ENCODE measurements at regions not wholly inside any gene's neighbourhood (a gene's known extent, or its start where the extent isn't known, plus 50 kb on each side); places are given as distances from the start of the nearest gene placed in this dataset.

GRCh38 chr4:176902710-176903323 lies 110.1 kb upstream of the VEGFC start:
- DNase-seq = no peak

DNA sequence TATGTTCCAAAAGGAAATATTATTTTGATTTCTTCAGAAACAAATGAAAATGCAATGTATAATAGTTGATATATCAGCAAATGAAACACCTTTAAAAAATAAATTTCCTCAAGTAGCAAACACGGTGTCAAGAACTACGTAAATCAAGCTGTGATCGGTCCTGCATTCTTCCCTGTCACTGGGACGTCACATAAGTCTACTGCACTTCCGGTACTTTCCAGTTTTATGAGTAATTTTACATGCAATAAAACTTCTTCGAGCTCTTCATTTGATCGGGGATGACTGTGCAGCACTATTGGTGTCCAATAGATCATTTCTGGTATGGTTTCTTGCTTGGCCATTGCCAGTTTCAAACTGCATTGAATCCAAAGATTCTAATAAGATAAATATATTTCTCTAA lies 114.0 kb upstream of the VEGFC start:
- no peak for DNase-seq

DNA sequence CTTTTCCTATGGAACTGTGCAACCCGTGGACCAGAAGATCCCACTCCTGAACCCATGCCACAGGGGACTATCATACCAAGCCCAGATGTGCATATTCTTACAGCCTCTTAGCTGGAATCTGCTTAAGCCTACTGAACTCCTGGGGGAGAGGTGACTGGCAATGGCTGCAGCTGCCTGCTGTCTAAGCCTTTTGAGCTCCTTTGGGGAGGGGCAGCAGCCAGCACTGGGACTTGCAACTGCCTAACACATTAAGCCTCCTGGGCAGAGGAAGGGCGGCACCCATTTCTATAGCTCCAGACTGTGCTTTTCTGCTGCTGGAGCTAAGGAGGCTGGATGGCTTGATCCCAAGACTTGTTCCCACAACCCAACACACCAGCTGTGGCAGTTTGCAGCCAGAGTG lies 117.9 kb upstream of the VEGFC start:
- DNase-seq = no peak

DNA sequence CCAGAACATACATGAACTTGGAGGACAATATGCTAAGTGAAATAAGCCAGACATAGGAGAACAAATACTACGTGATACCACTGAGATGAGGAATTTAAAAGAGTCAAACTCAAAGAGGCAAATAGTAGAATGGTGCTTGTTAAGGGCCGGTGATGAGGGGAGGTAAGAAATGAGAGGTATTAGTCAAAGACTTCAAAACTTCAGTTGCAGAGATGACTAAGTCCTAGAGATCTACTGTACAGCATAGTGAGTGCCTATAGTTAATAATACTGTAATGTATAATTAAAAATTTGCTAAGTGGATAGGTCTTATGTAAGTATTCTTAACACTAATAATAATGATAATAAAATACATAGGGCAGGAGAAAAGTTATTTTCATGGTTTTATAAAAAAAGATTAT lies 126.9 kb upstream of the VEGFC start:
- no peak for DNase-seq

DNA sequence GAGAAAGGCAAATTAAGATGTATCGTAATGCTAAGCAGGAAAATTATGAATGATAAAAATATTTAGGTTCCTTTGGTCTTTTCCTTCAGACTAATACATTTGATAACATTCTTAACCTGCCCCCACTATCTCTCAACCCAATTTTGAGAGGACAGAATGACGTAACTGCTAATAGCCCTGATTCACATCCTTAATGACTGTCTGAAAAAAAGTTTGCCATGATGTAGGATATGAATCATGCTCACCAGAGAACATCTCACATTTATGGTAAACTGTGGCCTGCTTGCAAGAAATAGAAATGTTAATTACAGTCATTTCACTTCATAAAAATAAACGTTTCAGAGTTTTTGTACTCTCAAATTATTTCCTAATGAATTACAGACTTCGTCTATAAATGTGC lies 128.0 kb upstream of the VEGFC start:
- DNase-seq = no peak

DNA sequence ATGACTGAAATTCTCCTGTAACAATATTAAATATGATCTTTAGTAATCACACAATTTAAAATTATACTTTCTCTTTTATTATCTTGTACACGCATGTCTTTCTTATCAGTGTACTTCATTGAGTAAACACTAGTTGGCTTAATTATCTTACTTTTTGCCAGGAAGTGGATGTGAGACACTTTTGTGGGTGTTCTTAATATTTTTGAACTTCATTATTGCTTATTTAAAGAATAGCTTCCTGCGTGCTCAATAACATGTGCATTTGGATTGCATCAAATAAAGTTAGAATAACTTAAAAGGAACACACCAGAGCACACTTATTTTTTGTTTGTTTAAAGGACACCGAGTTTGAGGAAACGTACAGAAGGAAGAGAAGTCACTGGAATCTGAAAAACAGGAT lies 128.5 kb upstream of the VEGFC start:
- no peak for DNase-seq

GRCh38 chr4:176924238-176924637 lies 131.5 kb upstream of the VEGFC start:
- DNase-seq = no peak

- no peak for DNase-seq
Measured at GRCh38 chr4:176925962-176926361, 133.2 kb upstream of the VEGFC start.

DNA sequence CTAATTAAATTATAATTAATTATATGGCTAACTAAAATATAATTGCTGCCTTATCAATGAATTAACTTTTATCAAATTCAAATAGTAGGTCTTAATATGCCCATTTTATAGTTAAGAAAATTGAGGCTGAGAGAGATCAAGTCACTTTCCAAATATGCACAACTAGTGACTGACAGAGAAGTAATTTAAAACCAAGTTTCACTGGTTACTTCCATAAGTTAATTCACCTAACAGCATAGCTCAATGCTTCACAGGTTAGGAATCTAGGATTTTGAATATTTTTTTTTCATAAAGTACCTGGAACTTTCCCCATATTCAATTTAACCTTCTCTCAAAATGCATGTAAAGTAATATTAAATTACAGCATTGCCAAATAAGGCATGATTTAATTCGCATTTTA lies 134.4 kb upstream of the VEGFC start:
- DNase-seq = no peak

GRCh38 chr4:176927664-176928063 lies 134.9 kb upstream of the VEGFC start:
- no peak for DNase-seq

GRCh38 chr4:176939445-176939844 lies 146.7 kb upstream of the VEGFC start:
- no peak for DNase-seq

GRCh38 chr4:176945334-176945733 lies 152.6 kb upstream of the VEGFC start:
- DNase-seq = no peak

DNA sequence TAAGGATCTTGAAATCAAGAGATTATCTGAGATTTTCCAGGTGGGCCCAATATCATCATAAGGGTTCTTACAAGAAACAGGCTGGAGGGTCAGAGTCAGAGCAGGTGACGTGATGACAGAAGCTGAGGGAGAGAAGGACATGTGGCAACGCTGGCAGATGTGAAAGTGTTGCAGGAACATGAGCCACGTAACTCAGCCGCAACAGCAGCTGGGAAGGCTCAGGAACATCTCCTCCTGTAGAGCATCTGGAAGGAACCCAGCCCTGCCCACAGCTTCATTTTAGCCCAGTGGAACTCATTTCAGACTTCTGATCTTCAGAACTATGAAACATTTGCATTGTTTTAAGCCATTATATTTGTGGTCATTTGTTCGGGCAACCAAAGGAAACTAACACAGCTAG lies 156.3 kb upstream of the VEGFC start:
- DNase-seq = no peak

- no peak for DNase-seq
Measured at GRCh38 chr4:176953021-176953420, 160.3 kb upstream of the VEGFC start.

- DNase-seq = no peak
Measured at GRCh38 chr4:176957353-176958118, 164.8 kb upstream of the VEGFC start.

GRCh38 chr4:176959980-176960379 lies 167.3 kb upstream of the VEGFC start:
- no peak for DNase-seq

- no peak for DNase-seq
Measured at GRCh38 chr4:176963121-176963520, 170.4 kb upstream of the VEGFC start.

- no peak for DNase-seq
Measured at GRCh38 chr4:176964116-176964691, 171.5 kb upstream of the VEGFC start.

DNA sequence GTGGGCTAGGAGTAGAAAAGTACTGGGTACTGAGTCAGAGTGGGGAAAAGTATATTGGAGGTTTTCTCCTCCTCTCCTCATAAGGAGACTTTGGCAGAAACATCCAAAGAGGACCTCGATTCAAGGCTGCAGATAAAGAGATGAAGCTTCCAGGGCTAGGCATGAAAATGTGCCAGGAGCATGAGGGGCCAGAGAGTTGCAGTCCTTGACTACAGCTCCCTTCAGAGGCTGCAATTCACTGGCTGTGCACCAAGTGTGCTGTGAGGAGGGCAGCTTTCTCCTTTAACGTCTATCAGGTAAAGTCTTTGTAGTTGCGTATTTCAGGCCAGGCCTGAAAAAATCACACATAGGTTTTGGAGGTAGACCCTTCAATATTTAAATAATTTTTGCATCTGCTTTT lies 174.9 kb upstream of the VEGFC start:
- DNase-seq = no peak

DNA sequence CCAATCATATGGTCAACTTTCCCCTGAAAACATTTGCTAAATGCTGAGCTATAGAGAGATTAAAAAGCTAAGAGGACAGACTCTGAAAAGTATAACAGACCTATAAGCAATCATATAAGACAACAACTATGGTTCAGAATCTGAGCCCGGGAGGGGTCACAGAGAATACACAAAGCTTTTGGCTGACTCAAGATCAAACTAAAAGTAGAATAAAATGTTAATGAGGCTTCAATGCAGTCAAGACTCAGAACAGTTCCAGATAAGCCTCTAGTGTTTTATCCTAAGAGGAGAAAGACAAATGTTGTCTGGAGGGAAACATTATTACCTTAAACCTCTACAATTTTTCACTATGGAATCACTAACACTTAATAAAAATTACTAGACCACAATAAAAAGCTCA lies 175.4 kb upstream of the VEGFC start:
- no peak for DNase-seq

DNA sequence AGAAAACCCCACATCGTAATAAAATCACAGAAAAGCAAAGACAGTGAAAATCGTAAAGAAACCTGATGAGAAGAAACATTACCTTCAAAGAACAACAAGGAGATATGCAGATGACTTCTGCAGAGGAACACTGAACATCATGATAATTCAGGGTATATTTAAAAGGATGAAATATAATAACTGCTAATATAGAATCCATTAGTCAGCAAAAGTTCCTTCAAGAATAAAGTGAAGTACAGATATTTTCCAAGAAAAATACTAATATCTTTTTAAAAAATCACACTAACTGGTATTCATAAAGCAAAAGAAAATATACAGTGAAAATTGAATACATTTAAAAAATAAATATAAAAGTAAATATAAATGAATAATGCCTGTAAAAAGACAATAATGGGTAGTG lies 176.3 kb upstream of the VEGFC start:
- DNase-seq = no peak

DNA sequence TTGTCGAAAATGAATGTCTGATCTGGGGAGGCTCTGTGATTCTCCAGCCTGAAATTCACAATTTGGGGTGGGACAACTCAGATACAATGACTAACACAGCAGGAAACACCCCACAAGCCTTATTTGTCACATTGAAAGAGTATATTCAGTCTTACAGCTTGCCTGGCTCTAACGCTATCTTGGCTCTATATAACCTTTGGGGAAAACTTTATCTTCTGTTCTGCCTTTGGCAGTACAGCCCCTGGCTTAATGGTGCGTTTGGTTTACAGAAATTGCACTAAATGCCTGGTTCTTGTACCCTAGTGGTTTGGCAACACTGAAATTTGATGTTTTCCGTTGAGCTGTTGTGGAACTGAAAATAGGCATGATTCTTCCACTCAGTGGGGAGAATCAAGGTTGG lies 178.1 kb upstream of the VEGFC start:
- no peak for DNase-seq

- no peak for DNase-seq
Measured at GRCh38 chr4:176971576-176972115, 178.9 kb upstream of the VEGFC start.

GRCh38 chr4:176979416-176979815 lies 186.7 kb upstream of the VEGFC start:
- no peak for DNase-seq
